ENCODE measurements at regions not wholly inside any gene's neighbourhood (a gene's known extent, or its start where the extent isn't known, plus 50 kb on each side); places are given as distances from the start of the nearest gene placed in this dataset.

- Histone ChIP-seq H3K4me3 (replicated peaks; ENCODE audit: insufficient read depth, low read length) (no peak overlapping the region), H3K27ac (replicated peaks) (no peak overlapping the region), H3K27me3 (ENCODE audit: insufficient read depth, poor library complexity, severe bottlenecking) (no peaks in the 10 kb centered on the region)
- no peak for DNase-seq (ENCODE audit: low read depth in 1 of 2, low spot score in 1 of 2)
- TF ChIP-seq GABPA (IDR thresholded peaks at IDR 0.05; ENCODE audit: low read depth) (no peak), CTCF (IDR thresholded peaks at IDR 0.05; ENCODE audit: insufficient read depth, low read length) (no peak), SPI1 (IDR thresholded peaks at IDR 0.05; ENCODE audit: borderline replicate concordance, low read depth) (no peak), POLR2AphosphoS5 (IDR thresholded peaks at IDR 0.05; ENCODE audit: low read depth) (no peak), REST (IDR thresholded peaks at IDR 0.05; ENCODE audit: insufficient replicate concordance, low read depth) (no peak)
Measured at GRCh38 chr19:30696514-30696913, 324.3 kb downstream of the ZNF536 start.

GRCh38 chr19:30695171-30695875 lies 323.1 kb downstream of the ZNF536 start:
- TF ChIP-seq POLR2AphosphoS5 (IDR thresholded peaks at IDR 0.05; ENCODE audit: low read depth) (no peak), SPI1 (IDR thresholded peaks at IDR 0.05; ENCODE audit: borderline replicate concordance, low read depth) (no peak), CTCF (IDR thresholded peaks at IDR 0.05; ENCODE audit: insufficient read depth, low read length) (no peak), REST (IDR thresholded peaks at IDR 0.05; ENCODE audit: insufficient replicate concordance, low read depth) (no peak), GABPA (IDR thresholded peaks at IDR 0.05; ENCODE audit: low read depth) (no peak)
- Histone ChIP-seq H3K27ac (replicated peaks) (no peak overlapping the region), H3K4me3 (replicated peaks; ENCODE audit: insufficient read depth, low read length) (no peak overlapping the region), H3K27me3 (ENCODE audit: insufficient read depth, poor library complexity, severe bottlenecking) (no peaks in the 10 kb centered on the region)
- DNase-seq (ENCODE audit: low read depth in 1 of 2, low spot score in 1 of 2): no peak

GRCh38 chr19:30694156-30694755 lies 322.1 kb downstream of the ZNF536 start:
- H3K27ac ChIP-seq (replicated peaks): no peak overlapping the region
- no peak for DNase-seq (ENCODE audit: low read depth in 1 of 2, low spot score in 1 of 2)
- H3K4me3 ChIP-seq (replicated peaks; ENCODE audit: insufficient read depth, low read length): no peak overlapping the region
- no peaks in the 10 kb centered on the region for H3K27me3 ChIP-seq (ENCODE audit: insufficient read depth, poor library complexity, severe bottlenecking)
- TF ChIP-seq SPI1 (IDR thresholded peaks at IDR 0.05; ENCODE audit: borderline replicate concordance, low read depth): no peak
- TF ChIP-seq CTCF (IDR thresholded peaks at IDR 0.05; ENCODE audit: insufficient read depth, low read length): no peak
- TF ChIP-seq POLR2AphosphoS5 (IDR thresholded peaks at IDR 0.05; ENCODE audit: low read depth): no peak
- no peak for TF ChIP-seq REST (IDR thresholded peaks at IDR 0.05; ENCODE audit: insufficient replicate concordance, low read depth)
